OCI-LY7 (cell line): ENCODE measurements at regions not wholly inside any gene's neighbourhood (a gene's known extent, or its start where the extent isn't known, plus 50 kb on each side); places are given as distances from the start of the nearest gene placed in this dataset.

Experiments used
- EZH2phosphoT487 ChIP-seq: fragments of 200-600 bp; sonication (generic); IDR thresholded peaks from 2 replicates; pipeline ENCODE4 v1.6.1; 2018; ENCODE audit warnings: low read depth, borderline replicate concordance, mild to moderate bottlenecking, mixed run types, antibody characterized with exemption, low read length, moderate library complexity, mixed read lengths
- TF ChIP-seq, protein P1 (sequence below): fragments of 200-600 bp; sonication (generic); conservative IDR thresholded peaks from 2 replicates; pipeline ENCODE4 v1.5.1; 2014; ENCODE audit warnings: mild to moderate bottlenecking, antibody characterized with exemption, low read length, moderate library complexity, mixed read lengths

DNA sequence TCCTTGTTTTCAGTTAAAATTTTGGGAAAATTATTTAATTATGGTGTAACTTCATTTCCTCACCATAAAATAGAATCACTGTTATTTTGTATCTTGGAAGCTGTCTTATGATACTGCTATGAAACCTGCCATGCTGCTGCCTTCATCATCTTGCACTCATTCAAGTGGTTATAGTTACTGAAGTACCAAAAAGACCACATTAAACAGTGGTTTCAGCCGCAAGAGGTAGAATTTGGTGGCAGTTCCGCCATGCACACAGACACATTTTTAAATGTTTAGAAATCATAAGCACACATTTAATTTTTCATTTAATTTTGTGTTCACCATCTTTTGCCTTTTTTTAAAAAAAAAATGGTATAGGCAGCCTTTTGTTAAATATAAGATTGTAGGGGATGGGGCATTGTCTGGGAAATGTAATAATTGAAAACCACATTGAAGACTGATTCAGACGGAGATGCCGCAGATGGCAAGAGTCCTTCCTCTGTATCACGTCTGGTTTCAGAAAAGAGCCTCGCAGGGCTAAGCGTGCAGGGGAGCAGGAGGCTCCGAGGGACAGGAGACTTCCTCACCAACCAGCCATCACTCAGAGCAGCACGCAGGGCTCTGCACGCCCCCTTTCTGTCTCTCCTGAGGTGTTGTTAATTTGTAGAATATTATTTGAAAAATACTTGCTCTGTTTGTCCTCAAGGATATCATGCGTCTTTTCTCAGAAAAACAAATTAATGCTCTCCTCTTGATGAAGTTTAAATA lies 115.2 kb upstream of the PELI2 start:
- TF ChIP-seq, protein P1, sequence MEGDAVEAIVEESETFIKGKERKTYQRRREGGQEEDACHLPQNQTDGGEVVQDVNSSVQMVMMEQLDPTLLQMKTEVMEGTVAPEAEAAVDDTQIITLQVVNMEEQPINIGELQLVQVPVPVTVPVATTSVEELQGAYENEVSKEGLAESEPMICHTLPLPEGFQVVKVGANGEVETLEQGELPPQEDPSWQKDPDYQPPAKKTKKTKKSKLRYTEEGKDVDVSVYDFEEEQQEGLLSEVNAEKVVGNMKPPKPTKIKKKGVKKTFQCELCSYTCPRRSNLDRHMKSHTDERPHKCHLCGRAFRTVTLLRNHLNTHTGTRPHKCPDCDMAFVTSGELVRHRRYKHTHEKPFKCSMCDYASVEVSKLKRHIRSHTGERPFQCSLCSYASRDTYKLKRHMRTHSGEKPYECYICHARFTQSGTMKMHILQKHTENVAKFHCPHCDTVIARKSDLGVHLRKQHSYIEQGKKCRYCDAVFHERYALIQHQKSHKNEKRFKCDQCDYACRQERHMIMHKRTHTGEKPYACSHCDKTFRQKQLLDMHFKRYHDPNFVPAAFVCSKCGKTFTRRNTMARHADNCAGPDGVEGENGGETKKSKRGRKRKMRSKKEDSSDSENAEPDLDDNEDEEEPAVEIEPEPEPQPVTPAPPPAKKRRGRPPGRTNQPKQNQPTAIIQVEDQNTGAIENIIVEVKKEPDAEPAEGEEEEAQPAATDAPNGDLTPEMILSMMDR, result no peak
- no peak for TF ChIP-seq EZH2phosphoT487
